GM13976 (cell line): ENCODE measurements at regions not wholly inside any gene's neighbourhood (a gene's known extent, or its start where the extent isn't known, plus 50 kb on each side); places are given as distances from the start of the nearest gene placed in this dataset.
A peak's percentile ranks its signal among the peaks of the same experiment; 100 is the strongest.

Source experiments
- DNase-seq: peaks from one replicate; pipeline ENCODE4 v3.0.0; 2012; ENCODE audit warnings: low spot score
- CTCF ChIP-seq: IDR thresholded peaks from 2 replicates; pipeline ENCODE4 v1.5.1; 2012; ENCODE audit warnings: borderline replicate concordance, mild to moderate bottlenecking; ENCODE audit not compliant: insufficient read depth; ENCODE audit errors: extremely low read depth, missing control alignments, control extremely low read depth
- in situ Hi-C: fragments of 300-500 bp; cut with MboI; formaldehyde crosslinking; loops from one replicate; pipeline ENCODE4 v1.12.0; 2022; ENCODE audit warnings: low sequenced_read_pairs, mixed read lengths, inconsistent platforms; ENCODE audit not compliant: unreplicated experiment

- in situ Hi-C loops: no loop called here
- no peak for DNase-seq
- no peak for TF ChIP-seq CTCF
Observed at GRCh38 chr3:56962206-56962605, 98.3 kb upstream of the SPATA12 start.

GRCh38 chr3:56960234-56960917 lies 100.1 kb upstream of the SPATA12 start:
- peak; percentile 49 for DNase-seq
- in situ Hi-C loops: no loop called here
- no peak for TF ChIP-seq CTCF

- DNase-seq: no peak
- no peak for TF ChIP-seq CTCF
- in situ Hi-C loops: no loop called here
Observed at GRCh38 chr3:56958879-56959278, 101.6 kb upstream of the SPATA12 start.

- no peak for TF ChIP-seq CTCF
- in situ Hi-C loops: no loop called here
- no peak for DNase-seq
Observed at GRCh38 chr3:56957522-56957921, 102.9 kb upstream of the SPATA12 start.

GRCh38 chr3:56956906-56957305 lies 103.6 kb upstream of the SPATA12 start:
- no peak for TF ChIP-seq CTCF
- DNase-seq: no peak
- in situ Hi-C loops: no loop called here

GRCh38 chr3:56955492-56956111 lies 104.9 kb upstream of the SPATA12 start:
- DNase-seq: no peak
- in situ Hi-C loops: no loop called here
- TF ChIP-seq CTCF: no peak
